Heart right ventricle (tissue), 16 donors: ENCODE measurements at regions not wholly inside any gene's neighbourhood (a gene's known extent, or its start where the extent isn't known, plus 50 kb on each side); places are given as distances from the start of the nearest gene placed in this dataset.
A peak's percentile ranks its signal among the peaks of the same experiment; 100 is the strongest.

Experiments
- ATAC-seq, 8 donors: fragments of 200-7000 bp; cut with Tn5 transposase; one replicate each; pipeline ENCODE4 v1.9.1; 2020; ENCODE audit warnings: mild to moderate bottlenecking in 8 of 8, moderate library complexity in 8 of 8, moderate number of reproducible peaks in 1 of 8
- DNase-seq, 2 donors: peaks; one replicate each; pipeline ENCODE4 v3.0.0-alpha.2; 2020
- H3K27ac ChIP-seq, 10 donors: fragments of 200-600 bp; sonication (generic) in 2 of 10; one replicate each; pipeline versions ENCODE4 v1.5.0 to v1.8.0; 2020 to 2022; ENCODE audit warnings: mild to moderate bottlenecking in 3 of 10
- H3K27me3 ChIP-seq, 7 donors: fragments of 200-600 bp; one replicate each; pipeline ENCODE4 v1.8.0; 2021 to 2022; ENCODE audit warnings: mild to moderate bottlenecking in 2 of 7
- H3K36me3 ChIP-seq, 9 donors: fragments of 200-600 bp; sonication (generic) in 1 of 9; one replicate each; pipeline versions ENCODE4 v1.5.0 to v1.8.0; 2020 to 2022; ENCODE audit warnings: mild to moderate bottlenecking in 2 of 9
- H3K4me1 ChIP-seq, 9 donors: fragments of 200-600 bp; sonication (generic) in 1 of 9; one replicate each; pipeline versions ENCODE4 v1.5.0 to v1.8.0; 2020 to 2022; ENCODE audit warnings: mild to moderate bottlenecking in 4 of 9
- H3K4me3 ChIP-seq, 10 donors: fragments of 200-600 bp; sonication (generic) in 2 of 10; one replicate each; pipeline versions ENCODE4 v1.5.0 to v1.8.0; 2020 to 2022; ENCODE audit warnings: mild to moderate bottlenecking in 7 of 10, moderate library complexity in 2 of 10
- H3K9me3 ChIP-seq, 11 donors: fragments of 200-600 bp in 10 of 11; sonication (generic) in 2 of 11; one replicate each; pipeline versions ENCODE4 v1.5.0 to v1.8.0; 2013 to 2022; ENCODE audit warnings: mild to moderate bottlenecking in 2 of 11, control low read depth in 1 of 11, moderate library complexity in 1 of 11
- CTCF ChIP-seq, 9 donors: fragments of 200-600 bp; sonication (generic) in 2 of 9; IDR thresholded peaks; one replicate each; pipeline versions ENCODE4 v1.5.0 to v1.8.0; 2021 to 2022; ENCODE audit warnings: antibody characterized with exemption in 9 of 9, mild to moderate bottlenecking in 5 of 9, moderate library complexity in 1 of 9
- WGBS, 2 donors: extraction: QIAGEN DNeasy Blood & Tissue Kit; methylation state at CpG; one replicate each; pipeline ENCODE4 v1.1.7; 2013; ENCODE audit warnings: inconsistent platforms in 1 of 2; 5-methylcytosine and 5-hydroxymethylcytosine counted together
- intact Hi-C, 10 donors: fragments of 100-400 bp; cut with DNase I; formaldehyde crosslinking; loops; one replicate each; pipeline versions ENCODE4 v1.11.1 to v1.14.2; 2022
- donor health status: Arrhythmogenic right ventricular cardiomyopathy.
- donor health status: ischemic (EF 13 %, LVEDD 7.1; RV severe dilation, severe dysfunction).
- donor health status: healthy with polysubstance abuse.
- donor health status: DM: no; HTN: yes; CAD: no.
- donor health status: DM: no; HTN: no; CAD: no.
- donor health status: ischemic (EF 25% LVEDD 6.9; RV normal size, moderate dysfunction).
- donor health status: ischemic (EF 25% LVEDD 5.7; RV mildly dilated, moderate dysfunction).
- donor health status: healthy.
- donor health status: DM: yes; HTN: yes; CAD: no.
- donor health status: Ischemic cardiomyopathy.
- donor health status: ischemic (EF 35%, LVEDD 5.7; RV mildly dilated, moderate dysfunction).
- donor health status: nonischemic (EF 11% LVEDD 7.7; RV severe dilation, severe dysfunction).
- donor health status: DM: yes; HTN: yes; CAD: no.
- donor health status: PGD.
- donor health status: ischemic (EF 29% LVEDD 5.4; RV normal size, mild dysfunction).
- donor health status: nonischemic (EF 23%, LVEDD 6.1; RV moderate dilation, normal function).

- peaks cover 0 to 6% (median 0%) of the 10 kb centered on the region in 11 donors for H3K9me3 ChIP-seq
- TF ChIP-seq CTCF (IDR thresholded peaks at IDR 0.05) = no peak
- intact Hi-C loops = no loop called here
- DNase-seq (no peak), ATAC-seq (no peak)
- WGBS, 2 donors = 30 to 39% methylated on average over 3 of the region's 3 CpGs
- H3K36me3 ChIP-seq = no peaks in the 10 kb centered on the region
- peak overlapping the region in 1 of 10 donors; percentile 5 for H3K27ac ChIP-seq
- no peak overlapping the region for H3K4me3 ChIP-seq
- H3K27me3 ChIP-seq = no peaks in the 10 kb centered on the region
- H3K4me1 ChIP-seq = peaks cover 2 to 72% (median 45%) of the 10 kb centered on the region in 9 donors
Observed at GRCh38 chr13:73985783-73986182, 148.4 kb downstream of the KLF12 start.

- 60 to 62% methylated on average over 11 of the region's 11 CpGs for WGBS, 2 donors
- peak in 1 of 2 donors; percentile 29 for DNase-seq
- Histone ChIP-seq H3K4me1 (peaks cover 2 to 72% (median 45%) of the 10 kb centered on the region in 9 donors), H3K27ac (peak overlapping the region in 1 of 10 donors; percentile 5), H3K36me3 (no peaks in the 10 kb centered on the region), H3K9me3 (peaks cover 0 to 6% (median 0%) of the 10 kb centered on the region in 11 donors), H3K4me3 (no peak overlapping the region), H3K27me3 (no peaks in the 10 kb centered on the region)
- peak in 5 of 8 donors; percentile 17 to 40 (median 19) for ATAC-seq
- TF ChIP-seq CTCF (IDR thresholded peaks at IDR 0.05) = no peak
- intact Hi-C loops = no loop called here
Observed at GRCh38 chr13:73984949-73985691, 149.1 kb downstream of the KLF12 start.

- ATAC-seq = peak; percentile 40 to 85 (median 70)
Observed at GRCh38 chr13:73984201-73984600, 150.0 kb downstream of the KLF12 start.

GRCh38 chr13:73983109-73983508, 151.1 kb downstream of the KLF12 start:
- Histone ChIP-seq H3K27ac (peak overlapping the region in 2 of 10 donors; percentile 4 to 9), H3K36me3 (no peaks in the 10 kb centered on the region), H3K27me3 (no peaks in the 10 kb centered on the region), H3K4me3 (no peak overlapping the region), H3K4me1 (peaks cover 2 to 63% (median 32%) of the 10 kb centered on the region in 9 donors), H3K9me3 (peaks cover 0 to 6% (median 0%) of the 10 kb centered on the region in 11 donors)
- WGBS, 2 donors = 39 to 57% methylated on average over 6 of the region's 6 CpGs
- DNase-seq (peak in 1 of 2 donors; percentile 18), ATAC-seq (peak in 7 of 8 donors; percentile 41 to 96 (median 74))
- no peak for TF ChIP-seq CTCF (IDR thresholded peaks at IDR 0.05)
- intact Hi-C loops = no loop called here

More at GRCh38 chr13:73984201-73984600, 150.0 kb downstream of the KLF12 start:
- no peak overlapping the region for H3K4me3 ChIP-seq
- no peaks in the 10 kb centered on the region for H3K27me3 ChIP-seq
- WGBS, 2 donors = 66 to 83% methylated on average over 11 of the region's 11 CpGs
- no peak for TF ChIP-seq CTCF (IDR thresholded peaks at IDR 0.05)
- intact Hi-C loops = no loop called here
- H3K27ac ChIP-seq = no peak overlapping the region
- H3K9me3 ChIP-seq = peaks cover 0 to 6% (median 0%) of the 10 kb centered on the region in 11 donors
- DNase-seq = peak in 1 of 2 donors; percentile 51
- peaks cover 2 to 69% (median 41%) of the 10 kb centered on the region in 9 donors for H3K4me1 ChIP-seq
- no peaks in the 10 kb centered on the region for H3K36me3 ChIP-seq
